HG02852 (cell line): ENCODE measurements at regions not wholly inside any gene's neighbourhood (a gene's known extent, or its start where the extent isn't known, plus 50 kb on each side); places are given as distances from the start of the nearest gene placed in this dataset.

Experiments
- ATAC-seq: cut with Tn5 transposase; IDR thresholded peaks from one replicate; pipeline ENCODE4 v1.9.1; 2021; ENCODE audit warnings: mild to moderate bottlenecking, moderate library complexity; ENCODE audit not compliant: unreplicated experiment

DNA sequence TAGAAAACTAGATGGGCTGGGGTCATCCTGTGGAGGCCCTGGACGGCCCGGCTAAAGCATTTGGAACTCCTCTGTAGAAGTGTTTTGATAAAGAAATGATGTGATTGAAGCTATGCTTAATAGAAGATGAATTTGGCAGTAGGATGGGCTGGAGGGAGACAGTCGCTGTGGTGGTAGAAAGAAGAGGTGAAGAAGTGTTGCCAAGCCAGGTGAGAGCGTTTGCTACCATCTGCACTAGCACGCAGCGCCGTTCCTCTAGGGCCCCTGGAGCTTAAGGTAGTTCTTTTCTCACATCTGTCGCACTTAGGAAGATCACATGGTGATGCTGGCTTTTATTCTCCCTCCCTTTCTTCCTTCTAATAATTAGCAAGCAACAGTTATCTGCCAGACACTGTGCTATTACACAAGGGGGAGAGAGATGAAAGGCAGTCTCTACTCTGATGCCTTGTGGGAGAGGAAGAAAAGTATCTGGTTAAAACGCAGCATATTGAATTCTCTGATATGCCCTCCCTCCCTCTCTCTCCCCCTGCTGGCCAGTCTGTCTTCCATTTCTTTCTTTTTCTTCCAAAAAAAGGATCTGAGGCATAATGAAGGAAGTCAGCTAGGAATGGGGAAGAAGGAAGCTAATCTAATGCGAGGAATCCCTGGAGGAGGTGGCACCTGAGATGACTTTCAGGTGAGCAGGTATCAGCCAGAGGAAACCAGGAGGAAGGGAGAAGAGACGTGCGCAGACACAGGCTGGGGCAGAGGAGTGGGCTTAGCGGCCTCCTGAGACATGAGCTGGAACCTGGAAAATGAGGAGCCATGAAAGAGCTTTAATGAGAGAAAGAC, 162.3 kb upstream of the KLF14 start:
- ATAC-seq = no peak

DNA sequence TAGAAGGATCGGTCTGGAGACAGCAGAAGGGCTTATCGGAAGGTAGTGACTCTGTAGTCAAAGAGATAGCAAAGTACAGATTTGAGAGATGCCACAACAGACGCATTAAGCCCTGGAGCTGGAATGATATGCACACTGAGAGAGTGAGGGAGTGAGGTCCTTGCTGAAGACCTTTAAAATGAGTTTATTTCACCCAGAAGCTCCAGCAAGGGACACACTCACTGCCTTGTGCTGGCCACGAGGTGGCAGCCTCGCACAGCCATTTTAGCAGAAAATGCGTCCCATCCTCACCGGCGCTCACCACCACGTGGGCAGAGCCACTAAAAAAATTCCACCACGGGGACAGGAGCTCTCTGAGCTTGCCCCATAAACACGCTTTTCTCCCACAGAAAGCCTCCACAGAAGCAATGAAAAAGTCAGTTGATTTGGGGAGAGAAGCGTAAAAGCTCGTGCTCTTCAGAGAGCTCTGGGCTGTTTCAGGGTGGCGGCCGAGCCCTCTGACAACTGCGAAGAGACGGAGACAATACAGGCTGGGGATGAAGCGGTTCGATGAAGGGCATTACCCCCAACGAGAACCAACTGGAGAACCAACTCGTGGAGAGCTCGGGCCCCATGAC, 163.0 kb upstream of the KLF14 start:
- peak; percentile 41 for ATAC-seq

DNA sequence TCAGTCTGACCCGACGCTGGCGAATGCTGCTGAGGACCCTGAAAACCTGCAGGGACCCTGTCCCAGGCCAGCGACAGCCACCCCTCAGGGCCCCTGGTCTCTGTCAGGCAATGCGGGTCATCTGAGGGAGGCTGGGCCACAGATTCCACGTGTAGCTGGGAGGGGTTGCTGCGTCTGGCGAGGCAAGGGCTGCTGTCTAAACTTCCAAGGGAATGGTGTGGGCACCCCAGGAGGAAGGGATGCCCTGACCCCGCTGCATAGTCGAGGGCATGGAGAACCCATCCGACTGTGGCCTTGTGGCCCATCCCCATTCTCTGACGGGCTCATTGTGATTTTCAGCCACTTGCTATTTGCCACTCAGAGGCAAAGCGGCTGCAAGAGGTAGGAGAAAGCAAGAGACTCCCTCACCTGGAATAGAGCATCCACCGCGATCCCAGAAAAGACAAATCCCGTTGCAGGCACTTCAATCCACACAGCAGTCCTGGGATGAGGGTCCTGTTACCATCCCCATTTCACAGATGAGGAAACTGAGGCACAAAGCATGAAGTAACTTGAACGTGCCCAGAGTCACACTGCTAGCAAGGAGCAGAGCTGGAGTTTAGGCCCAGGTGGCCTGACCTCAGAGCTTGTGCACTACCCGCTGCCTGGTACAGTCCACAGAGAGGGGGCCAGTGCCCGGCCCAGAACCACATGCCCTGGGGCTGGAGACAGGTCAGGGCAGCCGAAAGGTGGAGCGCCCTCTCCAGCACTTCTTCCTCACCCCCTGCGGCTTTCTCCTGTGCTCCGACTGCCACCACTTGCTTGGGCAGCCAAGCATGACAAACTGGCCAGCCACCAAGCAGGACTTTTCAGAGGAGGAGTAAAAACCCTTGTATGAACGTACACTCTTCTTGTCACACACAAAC, 163.8 kb upstream of the KLF14 start:
- no peak for ATAC-seq

DNA sequence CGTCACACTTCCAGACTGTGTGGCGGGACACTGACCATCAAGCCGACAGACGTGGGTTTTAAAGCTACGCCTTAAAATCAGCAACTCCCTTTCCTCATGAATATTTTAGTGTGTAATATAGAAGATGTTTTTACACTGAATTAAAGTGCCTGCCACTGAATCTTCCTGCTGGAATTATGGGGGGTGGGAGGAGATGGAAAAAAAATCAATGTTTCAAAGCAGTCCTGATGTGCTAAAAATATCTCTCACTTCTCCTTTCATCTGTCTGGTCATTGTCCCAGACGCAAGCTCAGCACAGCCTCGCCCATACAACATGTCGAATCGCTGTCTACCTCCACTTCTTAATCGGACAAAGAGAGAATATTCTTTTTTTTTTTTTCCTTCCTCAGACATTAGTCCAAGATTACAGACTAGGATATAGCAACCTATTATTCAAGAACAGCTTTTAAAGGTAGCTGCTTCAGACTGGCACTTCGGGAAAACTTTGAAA, 165.1 kb upstream of the KLF14 start:
- no peak for ATAC-seq

DNA sequence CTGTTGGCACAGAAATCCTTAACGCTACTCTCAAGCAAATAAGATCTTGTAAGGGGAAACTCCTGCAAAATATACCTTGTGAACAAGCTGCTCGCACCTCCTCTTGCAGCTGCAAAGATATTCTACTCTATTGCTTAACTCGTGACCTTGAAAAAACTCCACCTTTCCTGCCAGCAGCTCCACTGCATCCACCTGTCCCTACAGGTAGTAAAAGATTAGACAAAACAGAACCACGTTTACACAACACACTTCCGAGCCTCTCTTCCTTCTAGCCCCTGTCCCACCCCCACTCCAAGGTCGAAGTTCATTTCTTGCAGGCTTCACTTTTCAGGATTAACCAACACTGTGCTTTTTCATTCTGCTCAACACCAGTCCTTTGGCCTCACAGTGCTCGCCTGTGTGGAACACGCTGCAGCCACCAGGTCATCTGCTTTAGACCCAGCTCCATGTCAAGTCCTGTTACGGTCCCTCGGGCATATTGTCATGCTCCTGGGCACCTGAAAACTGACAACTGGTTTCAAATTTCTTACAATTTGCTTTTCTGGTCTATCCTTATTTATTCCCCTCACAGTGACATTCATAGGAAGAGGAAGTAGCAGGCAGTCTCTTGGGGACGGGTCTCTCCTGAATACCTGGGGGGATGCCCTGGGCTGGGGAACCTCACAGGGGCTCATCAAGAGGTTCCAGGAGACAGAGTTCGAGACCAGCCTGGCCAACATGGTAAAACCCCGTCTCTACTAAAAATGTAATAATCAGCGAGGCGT, 165.8 kb upstream of the KLF14 start:
- ATAC-seq = no peak

DNA sequence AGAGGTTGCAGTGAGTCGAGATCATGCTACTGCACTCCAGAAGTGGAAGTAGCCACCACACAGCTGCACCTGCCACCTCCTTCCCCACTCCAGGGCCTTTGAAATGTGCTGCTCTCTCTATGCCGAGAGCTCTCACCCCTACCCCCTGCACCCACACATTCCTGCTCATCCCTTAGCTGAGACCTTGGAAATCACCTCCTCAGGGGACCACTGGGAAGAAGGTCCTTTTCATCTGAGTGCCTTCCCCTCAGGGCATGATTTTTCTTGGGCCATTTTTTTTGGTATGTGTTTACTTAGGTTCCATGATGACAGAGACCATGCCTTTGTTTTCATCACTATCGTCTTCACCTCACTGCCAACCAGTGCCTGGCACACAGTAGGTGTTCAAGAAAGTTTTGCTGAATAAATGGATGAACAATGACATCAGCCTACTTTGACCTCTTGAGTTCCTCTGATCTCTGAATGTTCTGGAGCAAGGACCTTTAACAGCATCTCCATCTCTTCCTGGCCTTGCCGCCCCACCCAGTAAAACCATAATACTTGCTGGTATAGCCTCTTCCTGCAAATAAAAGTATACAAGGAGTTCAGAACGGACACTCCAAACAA, 166.6 kb upstream of the KLF14 start:
- no peak for ATAC-seq

DNA sequence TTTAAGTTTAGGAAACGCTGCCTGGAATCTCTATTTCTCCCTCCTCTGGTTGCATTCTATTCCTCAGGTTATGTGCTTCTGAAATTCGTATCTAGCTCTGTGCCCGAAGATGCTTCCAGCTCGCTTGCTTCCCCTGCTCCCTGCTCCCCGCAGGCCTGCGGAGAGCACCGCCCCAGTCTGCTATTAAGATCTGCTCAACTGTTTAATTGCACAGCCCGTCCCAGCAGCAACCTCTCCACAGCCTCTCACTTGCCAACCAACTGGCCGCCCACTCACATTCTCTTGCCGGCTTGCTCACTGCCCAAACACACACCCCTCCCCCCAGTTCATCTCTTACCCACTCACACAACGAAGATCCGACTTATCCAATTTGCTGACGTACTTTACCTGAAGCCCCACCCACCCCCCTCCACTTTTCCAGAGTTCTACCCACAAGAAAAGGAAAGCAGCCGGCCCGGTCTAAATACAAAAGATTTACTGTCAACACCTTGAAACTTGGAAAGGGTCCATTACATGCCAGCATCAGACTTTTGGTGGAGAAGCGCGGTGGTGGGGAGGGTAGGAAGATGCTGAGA, 167.3 kb upstream of the KLF14 start:
- ATAC-seq = no peak

DNA sequence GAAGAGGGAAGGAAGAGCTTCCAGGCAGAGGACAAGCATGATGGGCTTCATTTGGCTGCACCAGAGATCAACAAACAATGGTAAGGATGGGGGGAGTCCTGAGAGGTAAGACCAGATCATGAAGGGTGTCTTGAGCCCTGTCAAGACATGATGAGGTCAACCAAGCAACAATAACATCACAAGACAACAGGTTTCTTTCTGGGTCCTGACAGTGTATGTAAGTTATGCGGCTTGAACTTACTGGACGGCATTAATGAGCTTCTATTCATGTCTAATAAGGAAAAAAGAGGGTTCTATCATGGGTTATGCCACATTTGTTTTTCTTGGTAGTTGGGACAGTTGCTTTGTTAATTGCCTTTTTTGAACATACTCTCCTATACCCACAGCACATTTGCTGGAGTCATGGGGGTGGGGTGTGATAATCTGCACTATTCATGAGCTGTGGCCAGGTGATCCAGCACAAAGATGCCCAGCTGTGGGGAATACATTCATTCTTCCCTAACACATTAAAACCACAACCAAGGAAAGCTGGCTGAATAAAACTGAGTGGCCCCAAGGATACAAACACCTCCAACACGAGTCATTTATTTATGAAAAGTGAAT, 168.8 kb upstream of the KLF14 start:
- no peak for ATAC-seq

DNA sequence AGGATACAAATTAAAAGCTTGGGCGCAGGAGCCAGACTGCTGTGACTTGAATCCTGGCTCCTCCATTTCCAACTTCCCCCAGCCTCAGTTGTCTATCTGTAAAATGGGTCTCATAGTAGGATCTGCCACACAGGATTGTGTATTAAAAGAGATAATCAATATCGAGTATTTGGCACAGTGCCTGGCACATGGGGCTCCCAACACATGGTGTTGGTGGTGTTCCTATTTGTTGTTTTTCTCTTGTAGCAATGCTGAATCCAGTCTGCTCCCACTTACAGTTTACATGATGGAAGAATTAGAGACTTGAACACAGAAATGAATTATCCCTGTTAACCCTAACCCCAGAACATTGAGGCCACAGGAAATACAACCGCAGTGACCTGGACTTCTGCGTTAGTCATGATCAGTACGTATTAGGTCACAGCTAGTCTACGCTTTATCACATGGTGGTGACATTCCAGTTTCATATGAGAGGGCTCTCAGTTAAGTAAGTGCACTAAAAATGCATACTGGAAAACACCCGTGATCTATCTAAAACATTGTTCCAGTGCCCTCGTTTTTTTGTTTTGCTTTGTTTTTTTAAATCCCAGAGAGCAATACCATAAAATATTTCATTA, 169.5 kb upstream of the KLF14 start:
- ATAC-seq = no peak

DNA sequence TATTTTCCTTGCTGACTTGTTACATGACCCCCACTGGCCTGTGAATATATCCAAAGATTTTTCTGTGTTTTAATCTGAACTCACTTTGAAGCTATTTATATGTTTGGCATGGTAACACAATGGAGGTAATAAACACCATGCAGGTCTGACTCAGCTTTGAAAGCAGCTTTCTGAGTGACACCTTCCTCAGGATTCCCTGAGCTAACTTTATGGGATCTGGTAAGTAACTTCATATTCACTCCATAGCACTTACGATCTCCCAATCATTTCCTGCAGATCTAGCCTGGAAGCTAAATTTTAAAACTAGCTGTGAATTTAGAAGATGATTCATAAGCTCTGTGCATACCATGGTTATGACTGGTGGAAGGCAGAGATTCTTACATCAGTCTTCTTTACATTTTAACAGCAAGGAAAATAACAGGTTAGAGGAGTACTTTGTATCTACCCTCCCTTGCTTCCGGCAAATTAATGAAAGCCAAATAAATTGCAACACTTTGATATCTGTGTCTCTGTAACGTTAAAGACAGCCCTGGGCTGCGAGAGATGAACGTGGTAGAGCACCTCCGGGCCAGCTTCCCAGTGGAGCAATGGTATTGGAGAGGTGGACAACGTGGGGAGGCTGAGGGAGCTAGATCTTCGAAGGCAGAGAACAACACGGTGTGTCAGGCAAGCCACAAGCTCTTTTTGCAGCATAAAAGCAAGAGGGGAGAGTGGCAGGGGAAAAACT, 170.2 kb upstream of the KLF14 start:
- no peak for ATAC-seq

DNA sequence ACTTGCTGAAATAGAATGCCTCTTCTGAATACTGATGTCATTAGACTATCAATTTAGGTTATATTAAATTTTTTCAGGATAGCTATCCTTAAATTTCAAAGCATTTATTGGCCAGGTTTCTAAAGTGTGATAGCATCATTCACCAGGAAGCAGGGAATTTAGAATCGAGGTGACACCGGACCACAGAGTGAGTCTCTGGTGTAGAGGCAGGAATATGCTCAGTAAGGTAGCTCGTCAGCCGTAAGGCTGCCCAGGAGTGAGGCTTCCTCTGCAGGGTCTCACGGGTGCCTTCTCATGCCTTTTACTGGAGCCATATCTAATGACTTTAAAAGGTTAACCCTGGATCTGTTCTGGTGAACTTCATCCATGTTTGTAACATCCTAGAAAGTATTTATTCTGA, 170.8 kb upstream of the KLF14 start:
- no peak for ATAC-seq

DNA sequence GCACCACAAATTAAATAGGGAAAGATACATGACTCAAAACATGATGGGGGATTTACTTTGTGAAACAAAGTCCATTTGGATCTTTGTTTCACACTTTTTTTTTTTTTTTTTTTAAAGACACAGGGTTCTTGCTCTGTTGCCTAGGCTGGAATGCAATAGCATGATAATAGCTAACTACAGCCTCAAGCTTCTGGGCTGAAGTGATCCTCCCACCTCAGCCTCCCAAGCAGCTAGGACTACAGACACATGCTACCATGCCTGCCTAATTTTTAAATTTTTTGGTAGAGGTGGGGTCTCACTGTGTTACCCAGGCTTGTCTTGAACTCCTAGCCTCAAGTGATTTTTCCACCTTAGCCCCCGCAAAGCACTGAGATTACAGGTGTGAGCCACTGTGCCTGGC, 172.6 kb upstream of the KLF14 start:
- ATAC-seq = no peak

DNA sequence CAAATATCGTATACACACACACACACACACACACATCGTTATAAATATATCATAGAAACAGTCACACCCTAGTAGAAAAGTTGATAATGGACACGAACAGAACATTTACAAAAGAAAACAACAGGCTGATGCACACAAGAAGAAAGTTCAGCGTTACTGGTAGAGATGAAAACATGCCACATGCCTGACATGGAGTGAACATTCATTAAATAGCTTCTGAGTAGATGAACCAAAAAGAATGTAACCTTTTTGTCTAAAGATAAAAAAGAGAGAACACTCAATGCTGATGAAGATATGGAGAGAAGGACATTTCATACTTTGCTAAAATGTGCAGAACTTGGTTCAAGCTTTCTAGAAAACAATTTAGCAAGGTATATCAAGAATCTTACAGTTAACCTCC, 173.4 kb upstream of the KLF14 start:
- ATAC-seq = no peak

DNA sequence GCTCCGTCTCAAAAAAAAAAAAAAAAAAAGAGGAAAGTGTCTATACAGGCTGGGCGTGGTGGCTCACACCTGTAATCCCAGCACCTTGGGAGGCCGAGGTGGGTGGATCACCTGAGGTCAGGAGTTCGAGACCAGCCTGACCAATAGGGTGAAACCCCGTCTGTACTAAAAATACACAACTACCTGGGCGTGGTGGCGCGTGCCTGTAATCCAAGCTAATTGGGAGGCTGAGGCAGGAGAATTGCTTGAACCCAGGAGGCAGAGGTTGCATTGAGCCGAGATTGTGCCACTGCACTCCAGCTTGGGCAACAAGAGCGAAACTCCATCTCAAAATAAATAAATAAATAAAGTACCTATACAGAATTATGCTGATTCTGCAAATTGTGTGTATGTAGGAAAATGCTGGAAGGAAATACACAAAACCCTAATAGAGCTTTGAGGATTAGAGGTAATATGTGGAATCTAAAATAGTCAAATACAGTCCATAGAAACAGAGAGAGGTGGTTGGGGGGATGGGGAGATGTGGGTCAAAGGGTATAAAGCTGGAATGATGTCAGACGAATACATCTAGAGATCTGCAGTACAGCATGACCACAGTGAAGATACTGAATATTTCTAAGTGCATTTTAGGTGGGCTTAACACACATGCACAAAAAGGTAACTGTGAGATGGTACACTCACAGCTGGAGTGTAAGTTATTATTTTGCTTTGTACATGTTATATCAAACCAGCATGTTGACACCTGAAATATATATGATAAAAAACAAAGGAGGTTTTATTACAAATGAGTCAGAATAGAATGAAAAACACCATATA, 174.5 kb upstream of the KLF14 start:
- no peak for ATAC-seq

DNA sequence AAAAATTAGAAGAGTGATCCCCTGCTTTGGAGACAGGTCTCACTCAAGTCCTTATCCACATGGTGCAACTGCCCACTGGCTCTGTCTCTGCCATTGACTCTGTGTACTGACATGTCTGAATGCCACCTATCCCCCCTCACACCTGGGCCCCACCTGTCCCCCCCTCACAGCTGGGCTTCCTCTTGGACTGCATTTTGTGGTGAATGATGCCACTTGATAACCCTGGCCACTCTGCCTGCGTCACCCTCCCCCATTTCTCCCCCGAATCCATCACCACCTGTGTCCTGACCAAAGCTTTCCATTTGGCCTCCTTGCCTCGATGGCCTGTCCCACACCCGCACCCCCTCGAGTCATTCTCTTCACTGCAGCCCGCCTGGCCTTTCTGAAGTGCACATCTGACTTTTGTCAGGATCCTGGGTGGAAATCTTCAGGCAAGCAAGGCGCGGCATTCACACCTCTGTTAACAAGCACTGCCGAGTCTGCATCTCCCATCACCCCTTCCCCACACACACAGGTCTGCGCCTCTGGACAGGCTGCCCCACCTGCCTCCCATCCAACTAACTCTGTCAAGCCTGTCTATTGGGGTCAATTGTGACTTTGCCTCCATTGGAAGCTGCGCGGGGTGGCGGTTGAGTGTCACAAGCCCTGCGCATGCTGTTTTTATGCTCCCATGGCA, 175.3 kb upstream of the KLF14 start:
- no peak for ATAC-seq

DNA sequence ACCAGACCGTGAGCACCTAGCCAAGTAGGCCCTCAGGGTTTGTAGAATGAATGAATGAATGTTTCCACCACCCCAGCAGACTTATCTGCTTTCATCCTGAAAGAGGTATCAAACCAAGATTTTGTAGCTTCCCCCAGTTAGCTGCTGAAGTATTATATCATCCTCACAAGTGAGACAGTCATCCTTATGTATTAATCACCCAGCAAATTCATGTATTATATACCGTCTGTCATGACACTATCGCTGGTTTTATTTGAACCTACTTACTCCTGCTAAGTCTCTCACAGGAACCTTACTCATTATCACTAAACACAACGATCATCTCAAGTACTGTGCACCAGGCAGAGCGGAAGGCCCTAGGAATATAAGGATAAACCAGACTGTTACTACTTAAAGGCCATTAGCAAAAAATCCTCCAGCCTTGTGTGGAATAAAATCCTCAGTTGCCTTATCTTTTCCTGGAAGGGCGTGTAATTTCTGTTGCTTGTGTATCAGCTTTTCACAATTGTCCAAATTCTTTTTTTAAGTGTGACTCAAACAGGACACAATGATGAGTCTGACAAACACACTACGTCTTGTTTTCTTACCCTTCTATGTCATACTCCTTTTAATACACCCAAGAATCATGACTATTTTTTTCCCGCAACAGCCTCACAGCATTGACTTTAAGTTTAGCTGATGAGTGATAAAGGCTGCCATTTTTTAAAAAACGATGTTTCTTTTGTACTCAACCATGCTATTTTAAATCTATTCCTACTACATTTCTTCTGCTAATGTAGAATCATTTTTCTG, 176.1 kb upstream of the KLF14 start:
- no peak for ATAC-seq
